H9 (cell line): ENCODE measurements at regions not wholly inside any gene's neighbourhood (a gene's known extent, or its start where the extent isn't known, plus 50 kb on each side); places are given as distances from the start of the nearest gene placed in this dataset.

ENCODE experiments used
- DNase-seq: peaks from one replicate; pipeline ENCODE4 v3.0.0-alpha.2; 2017
- H2AFZ ChIP-seq: one replicate; pipeline ENCODE4 v1.6.1; 2013; ENCODE audit warnings: mild to moderate bottlenecking, low read length, control low read depth, moderate library complexity
- H2AK5ac ChIP-seq: 2 replicates; pipeline ENCODE4 v1.6.1; 2013; ENCODE audit warnings: low read length, control low read depth, mixed read lengths; ENCODE audit not compliant: insufficient read length
- H2BK120ac ChIP-seq: one replicate; pipeline ENCODE4 v1.6.1; 2013; ENCODE audit warnings: low read depth, mild to moderate bottlenecking, low read length, control low read depth, inconsistent platforms; ENCODE audit not compliant: poor library complexity, severe bottlenecking
- H2BK12ac ChIP-seq: 2 replicates; pipeline ENCODE4 v1.6.1; 2013; ENCODE audit warnings: low read length, control low read depth, mixed read lengths, low read depth; ENCODE audit not compliant: insufficient read length
- H2BK15ac ChIP-seq: 2 replicates; pipeline ENCODE4 v1.6.1; 2013; ENCODE audit warnings: low read depth, low read length, control low read depth
- H2BK20ac ChIP-seq: one replicate; pipeline ENCODE4 v1.6.1; 2013; ENCODE audit warnings: low read depth, mild to moderate bottlenecking, low read length, control low read depth, inconsistent platforms; ENCODE audit not compliant: poor library complexity, severe bottlenecking
- H2BK5ac ChIP-seq: 2 replicates; pipeline ENCODE4 v1.6.1; 2013; ENCODE audit warnings: low read length, control low read depth, mixed read lengths; ENCODE audit not compliant: insufficient read length
- H3K14ac ChIP-seq: 2 replicates; pipeline ENCODE4 v1.6.1; 2013; ENCODE audit warnings: low read length, control low read depth; ENCODE audit not compliant: insufficient read depth
- H3K18ac ChIP-seq: 2 replicates; pipeline ENCODE4 v1.6.1; 2013; ENCODE audit warnings: low read depth, mild to moderate bottlenecking, mixed read lengths, low read length, control low read depth; ENCODE audit not compliant: insufficient read length
- H3K23ac ChIP-seq: 2 replicates; pipeline ENCODE4 v1.6.1; 2013; ENCODE audit warnings: low read length, control low read depth, mixed read lengths, low read depth; ENCODE audit not compliant: insufficient read length
- H3K23me2 ChIP-seq: 2 replicates; pipeline ENCODE4 v1.6.1; 2013; ENCODE audit warnings: low read depth, mild to moderate bottlenecking, mixed read lengths, low read length, control low read depth; ENCODE audit not compliant: insufficient read length, poor library complexity, severe bottlenecking
- H3K27ac ChIP-seq: 2 replicates; pipeline ENCODE4 v1.5.1; 2013; ENCODE audit warnings: low read length, control low read depth, mixed read lengths, low read depth; ENCODE audit not compliant: insufficient read length
- H3K27me3 ChIP-seq: 2 replicates; pipeline ENCODE4 v1.6.1; 2013; ENCODE audit warnings: low read length, control low read depth, inconsistent platforms; ENCODE audit not compliant: insufficient read depth
- H3K4ac ChIP-seq: 2 replicates; pipeline ENCODE4 v1.6.1; 2013; ENCODE audit warnings: low read depth, mild to moderate bottlenecking, control low read depth, inconsistent platforms, low read length, moderate library complexity
- H3K4me1 ChIP-seq: 2 replicates; pipeline ENCODE4 v1.6.1; 2013; ENCODE audit warnings: low read length, control low read depth, inconsistent platforms; ENCODE audit not compliant: insufficient read depth
- H3K4me2 ChIP-seq: 2 replicates; pipeline ENCODE4 v1.6.1; 2013; ENCODE audit warnings: low read length, control low read depth, mixed read lengths; ENCODE audit not compliant: insufficient read length, insufficient read depth
- H3K56ac ChIP-seq: 2 replicates; pipeline ENCODE4 v1.6.1; 2013; ENCODE audit warnings: low read depth, mild to moderate bottlenecking, mixed read lengths, low read length, control low read depth; ENCODE audit not compliant: insufficient read length
- H3K79me1 ChIP-seq: 2 replicates; pipeline ENCODE4 v1.6.1; 2013; ENCODE audit warnings: low read depth, mild to moderate bottlenecking, moderate library complexity, low read length, control low read depth, inconsistent platforms; ENCODE audit not compliant: insufficient read depth, poor library complexity, severe bottlenecking
- H3K79me2 ChIP-seq: 2 replicates; pipeline ENCODE4 v1.6.1; 2013; ENCODE audit warnings: low read length, control low read depth, inconsistent platforms; ENCODE audit not compliant: insufficient read depth
- H3K9ac ChIP-seq: 2 replicates; pipeline ENCODE4 v1.6.1; 2013; ENCODE audit warnings: low read length, control low read depth, mixed read lengths; ENCODE audit not compliant: insufficient read length; ENCODE audit errors: extremely low read depth
- H3K9me3 ChIP-seq: one replicate; pipeline ENCODE4 v1.6.1; 2013; ENCODE audit warnings: low read depth, low read length, inconsistent platforms; ENCODE audit not compliant: control insufficient read depth
- H3T11ph ChIP-seq: one replicate; pipeline ENCODE4 v1.6.1; 2013; ENCODE audit warnings: mild to moderate bottlenecking, low read length, control low read depth, inconsistent platforms
- H4K20me1 ChIP-seq: one replicate; pipeline ENCODE4 v1.6.1; 2013; ENCODE audit not compliant: control insufficient read depth, insufficient read length, insufficient read depth
- H4K5ac ChIP-seq: 2 replicates; pipeline ENCODE4 v1.6.1; 2013; ENCODE audit warnings: low read depth, mild to moderate bottlenecking, mixed read lengths, low read length, control low read depth; ENCODE audit not compliant: insufficient read length
- H4K8ac ChIP-seq: replicated peaks from 2 replicates; pipeline ENCODE4 v1.6.1; 2013; ENCODE audit warnings: low read length, control low read depth, mixed read lengths, low read depth; ENCODE audit not compliant: insufficient read length
- H4K91ac ChIP-seq: 2 replicates; pipeline ENCODE4 v1.6.1; 2013; ENCODE audit warnings: low read depth, mild to moderate bottlenecking, moderate library complexity, mixed read lengths, low read length, control low read depth; ENCODE audit not compliant: insufficient read length
- H3K27ac Mint-ChIP-seq, 3 experiments: 2 replicates in 2 of 3; 3 replicates in 1 of 3; pipeline ENCODE4 v1.8.0; 2020 to 2021; ENCODE audit warnings: mixed read lengths in 3 of 3, mild to moderate bottlenecking in 1 of 3, moderate library complexity in 1 of 3
- H3K27me3 Mint-ChIP-seq: 2 replicates; pipeline ENCODE4 v1.8.0; 2021; ENCODE audit warnings: low read depth, mild to moderate bottlenecking, moderate library complexity, mixed read lengths
- H3K36me3 Mint-ChIP-seq, 3 experiments: 2 replicates in 2 of 3; 3 replicates in 1 of 3; pipeline ENCODE4 v1.8.0; 2020 to 2021; ENCODE audit warnings: low read depth in 3 of 3, mixed read lengths in 3 of 3; ENCODE audit not compliant: insufficient read depth in 1 of 3
- H3K4me1 Mint-ChIP-seq, 2 experiments: 2 replicates each; pipeline ENCODE4 v1.8.0; 2020; ENCODE audit warnings: mixed read lengths in 2 of 2
- H3K4me3 Mint-ChIP-seq, 2 experiments: 2 replicates in 1 of 2; 3 replicates in 1 of 2; pipeline ENCODE4 v1.8.0; 2020 to 2021; ENCODE audit warnings: mild to moderate bottlenecking in 2 of 2, mixed read lengths in 2 of 2, moderate library complexity in 1 of 2
- H3K9me3 Mint-ChIP-seq, 2 experiments: 2 replicates in 1 of 2; 3 replicates in 1 of 2; pipeline ENCODE4 v1.8.0; 2020; ENCODE audit warnings: mild to moderate bottlenecking in 2 of 2, mixed read lengths in 2 of 2, moderate library complexity in 1 of 2
- WGBS: extraction: QIAGEN DNeasy Blood & Tissue Kit; methylation state at CpG from one replicate; pipeline ENCODE4 v1.1.7; 2013; ENCODE audit warnings: missing lambda C conversion rate, low lambda C conversion rate, mixed read lengths; ENCODE audit not compliant: insufficient read length; ENCODE audit errors: extremely low coverage; 5-methylcytosine and 5-hydroxymethylcytosine counted together
- TF ChIP-seq, protein P1 (sequence below): fragments of 200-600 bp; sonication (generic); conservative IDR thresholded peaks from 3 replicates; pipeline ENCODE4 v1.8.0; 2021; ENCODE audit warnings: antibody characterized with exemption, mild to moderate bottlenecking

DNA sequence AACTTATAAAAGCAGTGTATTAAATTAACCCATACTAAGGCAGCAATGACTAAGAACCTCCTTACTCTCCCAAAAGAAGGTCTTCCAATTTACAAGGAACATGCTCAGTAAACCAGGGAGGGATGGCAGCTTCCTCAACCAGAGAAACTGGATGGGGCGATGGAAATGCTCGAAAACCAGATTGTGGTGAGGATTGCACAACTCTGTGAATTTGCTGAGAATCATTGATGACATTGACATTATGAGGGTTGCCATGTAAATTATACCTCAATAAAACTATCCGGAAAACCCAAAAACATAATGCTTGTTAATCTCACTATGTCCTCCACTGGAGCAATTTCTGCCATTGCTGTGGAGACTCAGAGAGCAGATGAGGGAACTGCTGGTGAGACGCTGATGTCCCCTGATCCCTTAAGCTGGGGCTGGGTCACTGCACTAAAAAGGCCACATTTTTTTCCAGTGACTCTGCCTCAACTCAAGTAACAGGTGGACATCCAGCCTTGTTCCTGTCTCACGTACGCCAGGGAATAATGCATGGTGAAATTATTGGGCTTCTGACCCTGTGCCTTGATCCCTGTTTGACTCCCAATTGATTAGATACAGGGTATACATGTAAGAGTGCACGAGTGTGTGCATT is 288.3 kb downstream of the CYP26B1 start:
- no peak overlapping the region for H3K14ac ChIP-seq
- H3K56ac ChIP-seq, result no peak overlapping the region
- TF ChIP-seq, protein P1, sequence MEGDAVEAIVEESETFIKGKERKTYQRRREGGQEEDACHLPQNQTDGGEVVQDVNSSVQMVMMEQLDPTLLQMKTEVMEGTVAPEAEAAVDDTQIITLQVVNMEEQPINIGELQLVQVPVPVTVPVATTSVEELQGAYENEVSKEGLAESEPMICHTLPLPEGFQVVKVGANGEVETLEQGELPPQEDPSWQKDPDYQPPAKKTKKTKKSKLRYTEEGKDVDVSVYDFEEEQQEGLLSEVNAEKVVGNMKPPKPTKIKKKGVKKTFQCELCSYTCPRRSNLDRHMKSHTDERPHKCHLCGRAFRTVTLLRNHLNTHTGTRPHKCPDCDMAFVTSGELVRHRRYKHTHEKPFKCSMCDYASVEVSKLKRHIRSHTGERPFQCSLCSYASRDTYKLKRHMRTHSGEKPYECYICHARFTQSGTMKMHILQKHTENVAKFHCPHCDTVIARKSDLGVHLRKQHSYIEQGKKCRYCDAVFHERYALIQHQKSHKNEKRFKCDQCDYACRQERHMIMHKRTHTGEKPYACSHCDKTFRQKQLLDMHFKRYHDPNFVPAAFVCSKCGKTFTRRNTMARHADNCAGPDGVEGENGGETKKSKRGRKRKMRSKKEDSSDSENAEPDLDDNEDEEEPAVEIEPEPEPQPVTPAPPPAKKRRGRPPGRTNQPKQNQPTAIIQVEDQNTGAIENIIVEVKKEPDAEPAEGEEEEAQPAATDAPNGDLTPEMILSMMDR, result no peak
- no peaks in the 10 kb centered on the region for H3K23me2 ChIP-seq
- no peaks in the 10 kb centered on the region for H3K27me3 ChIP-seq
- H3T11ph ChIP-seq, result no peak overlapping the region
- H3K4me3 Mint-ChIP-seq, result no peak overlapping the region
- H4K20me1 ChIP-seq, result no peaks in the 10 kb centered on the region
- no peak overlapping the region for H3K27ac Mint-ChIP-seq
- H4K5ac ChIP-seq, result no peak overlapping the region
- no peaks in the 10 kb centered on the region for H3K4me1 Mint-ChIP-seq
- no CpG with 5 or more reads among the region's 7 CpGs for WGBS
- no peak overlapping the region for H2BK5ac ChIP-seq
- H2BK120ac ChIP-seq, result no peak overlapping the region
- no peak overlapping the region for H4K91ac ChIP-seq
- H3K18ac ChIP-seq, result no peak overlapping the region
- H2AK5ac ChIP-seq, result no peak overlapping the region
- no peak for DNase-seq
- no peak overlapping the region for H3K4ac ChIP-seq
- H3K36me3 Mint-ChIP-seq, result no peaks in the 10 kb centered on the region
- H2AFZ ChIP-seq, result no peak overlapping the region
- H3K79me2 ChIP-seq, result no peaks in the 10 kb centered on the region
- H3K23ac ChIP-seq, result no peak overlapping the region
- no peak overlapping the region for H2BK12ac ChIP-seq
- no peaks in the 10 kb centered on the region for H3K9me3 ChIP-seq
- H2BK20ac ChIP-seq, result no peak overlapping the region
- no peaks in the 10 kb centered on the region for H3K79me1 ChIP-seq
- peaks cover 3% of the 10 kb centered on the region in 2 experiments; a peak in 2 of 5 replicates for H3K9me3 Mint-ChIP-seq
- no peak overlapping the region for H2BK15ac ChIP-seq
- H3K27ac ChIP-seq, result no peak overlapping the region
- H3K4me2 ChIP-seq, result no peak overlapping the region
- no peak overlapping the region for H4K8ac ChIP-seq
- no peak overlapping the region for H3K9ac ChIP-seq
- H3K4me1 ChIP-seq, result no peaks in the 10 kb centered on the region
- H3K27me3 Mint-ChIP-seq, result peaks cover 6% of the 10 kb centered on the region; the same call in 1 of the 2 replicates
